GM20431 (cell line): ENCODE measurements at regions not wholly inside any gene's neighbourhood (a gene's known extent, or its start where the extent isn't known, plus 50 kb on each side); places are given as distances from the start of the nearest gene placed in this dataset.

Experiments used
- in situ Hi-C: fragments of 300-500 bp; cut with MseI, MboI; formaldehyde crosslinking; loops from one replicate; pipeline ENCODE4 v1.15.0; 2020; ENCODE audit warnings: low sequenced_read_pairs; ENCODE audit not compliant: unreplicated experiment

DNA sequence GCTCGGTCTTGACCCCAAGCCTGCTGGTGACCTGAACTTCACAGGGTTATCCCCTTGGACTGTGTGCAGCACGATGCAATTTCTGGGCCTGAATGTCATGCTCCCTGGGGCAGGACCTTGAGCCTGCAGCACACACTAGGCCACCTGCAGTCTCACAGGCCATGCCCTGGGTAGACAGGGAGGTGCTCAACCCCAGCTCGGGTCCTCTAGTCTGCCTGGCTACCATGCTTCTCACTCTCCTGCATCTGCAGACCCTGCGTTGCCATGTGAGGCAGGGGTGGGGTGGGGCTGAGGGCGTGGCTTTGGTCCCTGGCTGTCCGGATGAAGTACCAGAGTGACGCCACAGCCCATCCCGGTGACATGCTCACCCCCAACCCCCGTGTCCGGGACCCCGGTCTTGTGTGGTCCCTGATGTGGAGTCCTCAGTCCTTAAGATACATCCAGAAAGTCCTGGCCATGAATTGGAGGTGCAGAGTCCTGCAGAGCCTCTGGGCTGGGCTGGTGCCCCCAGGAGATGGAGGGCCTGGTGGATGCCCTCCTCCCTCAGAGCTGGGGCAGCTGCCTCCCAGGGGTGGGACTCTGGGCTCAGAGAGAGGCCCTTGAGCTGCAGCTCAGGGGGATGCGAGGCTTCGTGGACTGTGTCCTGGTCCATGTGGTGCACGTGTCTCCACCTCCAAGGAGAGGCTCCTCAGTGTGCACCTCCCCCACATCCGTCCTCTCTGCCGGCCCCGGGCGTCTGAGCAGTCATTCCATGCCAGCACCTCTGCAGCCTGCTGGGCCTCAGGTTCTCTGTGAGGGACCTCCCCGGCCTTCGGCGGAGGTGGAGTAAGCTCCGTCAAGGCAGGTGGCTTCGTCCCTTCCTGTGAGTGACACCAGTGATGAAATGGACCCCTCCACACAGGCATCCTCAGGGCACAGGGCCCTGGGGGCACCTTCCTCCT lies 402.1 kb downstream of the TMEM121 start:
- in situ Hi-C loops = loop anchor here (25.0 kb wide), 1 partner anchor 216 kb away; no protein-coding TSS in a partner anchor

DNA sequence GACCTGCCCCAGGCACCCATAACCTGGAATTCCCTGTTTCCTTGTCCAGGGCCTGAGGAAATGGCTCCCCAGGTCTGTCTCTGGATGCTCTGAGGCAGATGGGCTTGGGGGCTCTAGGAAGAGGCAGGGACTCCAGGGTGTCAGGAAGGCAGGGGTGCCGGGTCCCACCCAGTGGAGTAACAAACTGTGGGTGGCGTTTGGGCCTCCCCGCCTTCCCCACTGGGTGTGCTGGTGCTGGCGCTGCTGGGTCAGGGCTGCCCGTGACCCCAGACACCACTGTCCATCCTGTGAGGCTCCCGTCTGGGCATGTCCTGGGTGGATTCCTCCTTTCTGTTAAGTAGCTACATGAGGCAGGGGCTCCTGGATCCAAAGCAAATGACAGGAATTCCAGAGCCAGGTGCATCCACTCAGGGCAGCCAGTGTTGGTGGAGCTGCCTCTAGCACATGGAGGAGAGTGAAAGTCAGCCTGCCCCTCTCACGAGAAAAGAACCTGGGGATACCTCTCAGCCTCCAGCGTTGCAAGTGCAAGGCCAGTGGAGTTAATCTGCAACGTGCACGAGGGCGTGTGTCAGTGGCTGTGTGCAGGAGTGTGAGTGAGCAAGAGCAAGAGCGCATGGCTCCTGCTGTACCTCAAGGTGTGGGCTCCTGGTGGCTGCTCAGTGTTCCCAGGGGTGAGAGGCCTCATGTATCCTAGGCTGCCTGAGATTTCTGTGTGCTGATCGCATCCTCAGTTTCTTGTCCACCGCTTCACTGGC lies 403.1 kb downstream of the TMEM121 start:
- in situ Hi-C loops = loop anchor here (25.0 kb wide), 1 partner anchor 217 kb away; no protein-coding TSS in a partner anchor

- in situ Hi-C loops = loop anchor here (25.0 kb wide), 1 partner anchor 218 kb away; no protein-coding TSS in a partner anchor
Measured at GRCh38 chr14:105930572-105930971, 404.2 kb downstream of the TMEM121 start.

- in situ Hi-C loops = loop anchor here (25.0 kb wide), 1 partner anchor 220 kb away; no protein-coding TSS in a partner anchor
Measured at GRCh38 chr14:105931808-105932483, 405.6 kb downstream of the TMEM121 start.

DNA sequence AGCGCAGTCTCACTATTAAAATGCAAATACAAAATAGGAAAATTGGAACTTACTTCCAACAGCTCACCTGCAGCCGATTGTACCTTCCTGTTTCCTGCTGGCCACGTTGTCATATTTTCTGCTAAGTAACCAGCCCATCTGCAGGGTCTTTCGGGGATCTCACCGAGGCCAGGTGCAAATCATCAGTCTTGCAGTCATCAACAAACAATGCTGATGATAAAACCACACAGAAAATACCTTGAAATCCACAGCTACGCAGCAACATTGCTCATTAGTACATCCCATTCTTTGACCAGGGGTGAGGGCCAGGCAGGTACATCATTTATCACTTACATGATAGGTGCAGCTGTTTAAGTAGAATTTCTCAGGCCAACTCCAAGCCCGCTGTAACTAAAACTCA lies 406.9 kb downstream of the TMEM121 start:
- in situ Hi-C loops = loop anchor here (25.0 kb wide), 1 partner anchor 221 kb away; no protein-coding TSS in a partner anchor

- in situ Hi-C loops = loop anchor here (25.0 kb wide), 1 partner anchor 223 kb away; no protein-coding TSS in a partner anchor
Measured at GRCh38 chr14:105935384-105935783, 409.0 kb downstream of the TMEM121 start.

- in situ Hi-C loops = loop anchor here (25.0 kb wide), 1 partner anchor 225 kb away; no protein-coding TSS in a partner anchor
Measured at GRCh38 chr14:105937253-105938054, 411.1 kb downstream of the TMEM121 start.

DNA sequence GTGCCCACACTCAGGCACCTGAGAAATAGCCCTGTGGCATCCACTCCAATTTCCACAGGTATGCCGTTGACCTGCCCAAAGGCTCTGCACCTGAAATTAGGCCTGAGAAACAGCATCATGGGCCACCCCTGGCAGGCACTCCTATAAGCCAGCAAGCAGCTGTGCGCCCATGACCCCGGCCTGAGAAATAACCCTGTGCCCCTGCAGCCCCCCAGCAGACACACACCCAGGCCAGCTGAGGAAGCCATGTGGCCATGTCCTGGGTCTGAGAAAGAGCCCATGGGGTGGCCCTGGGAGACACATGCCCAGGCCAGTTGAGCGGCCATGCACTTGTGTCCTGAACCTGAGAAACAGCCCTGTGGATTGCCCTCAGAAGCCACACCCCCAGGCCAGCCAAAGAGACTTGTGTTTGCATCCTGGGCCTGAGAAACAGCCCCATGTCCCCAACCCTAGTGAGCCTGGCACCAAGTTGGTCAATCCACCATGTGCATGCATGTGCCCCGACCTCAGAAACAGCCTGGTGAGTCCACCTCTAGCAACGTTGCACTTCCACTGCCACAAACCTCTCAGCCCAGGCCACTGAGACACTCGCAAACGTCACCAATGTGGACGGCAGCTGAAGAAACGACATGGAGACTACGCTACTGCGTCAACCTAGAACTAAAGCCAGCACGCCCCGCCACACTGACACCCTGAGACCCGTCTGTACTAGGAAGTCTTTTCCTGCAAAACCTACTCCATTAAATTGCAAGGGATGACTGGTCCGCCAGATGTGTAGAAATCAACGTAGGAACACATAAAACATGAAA lies 411.9 kb downstream of the TMEM121 start:
- in situ Hi-C loops = loop anchor here (25.0 kb wide), 1 partner anchor 226 kb away; no protein-coding TSS in a partner anchor

DNA sequence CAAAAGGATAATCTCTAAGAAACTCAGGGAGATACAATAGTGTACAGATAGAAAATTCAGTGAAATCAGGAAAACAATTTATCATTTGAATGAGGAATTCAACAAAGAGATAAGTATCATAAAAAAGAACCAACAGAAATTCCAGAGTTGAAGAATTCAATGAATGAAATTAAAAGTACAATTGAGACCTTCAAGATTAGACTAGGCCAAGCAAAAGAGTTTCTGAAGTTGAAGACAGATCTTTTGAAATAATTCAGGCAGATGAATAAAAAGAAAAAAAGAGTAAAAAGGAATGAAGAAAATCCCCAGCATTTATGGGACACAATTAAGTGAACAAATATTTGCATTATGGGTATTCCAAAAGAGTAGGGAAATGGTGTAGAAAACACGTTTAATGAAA lies 412.6 kb downstream of the TMEM121 start:
- in situ Hi-C loops = loop anchor here (25.0 kb wide), 1 partner anchor 227 kb away; no protein-coding TSS in a partner anchor

DNA sequence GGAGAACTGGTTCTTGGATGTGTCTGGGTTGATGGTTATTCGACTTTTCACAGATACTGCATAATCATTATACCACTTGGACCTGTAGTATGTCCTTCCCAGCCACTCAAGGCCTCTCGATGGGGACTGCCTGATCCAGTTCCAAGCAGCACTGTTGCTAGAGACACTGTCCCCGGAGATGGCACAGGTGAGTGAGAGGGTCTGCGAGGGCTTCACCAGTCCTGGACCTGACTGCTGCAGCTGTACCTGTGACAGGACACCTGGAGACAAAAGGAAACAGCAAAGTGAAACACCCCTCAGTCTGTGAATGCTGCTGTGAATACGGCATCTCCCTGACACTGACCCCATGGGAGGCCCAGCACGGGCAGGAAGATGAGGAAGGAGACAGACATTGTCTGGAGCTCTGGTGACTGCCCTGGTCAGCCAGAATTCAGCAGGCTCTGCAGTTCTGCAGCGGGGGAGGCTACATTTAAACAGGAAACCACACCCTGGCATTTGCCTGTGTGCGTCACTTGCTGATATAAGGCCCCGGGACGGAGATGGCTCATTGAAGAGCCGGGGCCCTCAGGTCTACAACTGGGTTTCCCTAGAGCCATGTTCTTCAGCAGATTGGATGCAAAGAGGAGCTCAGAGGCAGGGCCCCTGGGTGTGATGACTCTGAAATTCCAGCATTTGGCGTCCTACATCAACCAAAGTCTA lies 413.6 kb downstream of the TMEM121 start:
- in situ Hi-C loops = loop anchor here (25.0 kb wide), 1 partner anchor 228 kb away; no protein-coding TSS in a partner anchor

DNA sequence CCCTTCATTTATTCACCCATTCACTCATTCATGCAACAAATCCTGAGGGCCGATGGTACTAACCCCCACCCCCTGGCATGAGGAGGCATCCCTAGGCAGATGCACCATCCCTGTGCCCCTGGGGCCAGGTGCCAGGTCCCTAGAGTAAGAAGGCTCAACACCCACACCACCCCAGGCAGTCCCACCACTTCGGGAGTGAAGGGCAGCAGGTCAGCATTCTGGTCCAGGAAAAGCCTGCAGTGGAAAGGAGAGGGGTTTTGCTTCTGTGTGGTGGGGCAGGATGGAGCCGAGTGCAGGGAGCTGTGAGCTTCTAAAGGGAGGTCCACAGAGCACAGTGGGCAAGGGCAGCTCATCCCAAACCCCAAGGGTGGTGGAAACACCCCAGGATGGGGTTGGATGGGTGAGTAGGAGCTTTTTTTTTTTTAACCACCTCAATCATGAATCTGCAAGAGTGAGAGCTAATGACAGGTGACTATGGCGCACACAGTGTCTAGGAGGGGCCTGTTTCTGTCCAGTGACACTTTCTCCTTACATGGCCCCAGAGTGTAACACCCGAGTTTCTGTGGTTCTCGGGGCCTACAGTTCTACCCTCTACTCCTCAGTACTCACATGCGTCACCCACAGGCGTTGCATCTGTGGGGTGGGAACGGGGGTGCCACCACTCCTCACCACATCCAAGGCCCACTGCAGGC lies 414.3 kb downstream of the TMEM121 start:
- in situ Hi-C loops = loop anchor here (25.0 kb wide), 1 partner anchor 228 kb away; no protein-coding TSS in a partner anchor

- in situ Hi-C loops = loop anchor here (25.0 kb wide), 1 partner anchor 229 kb away; no protein-coding TSS in a partner anchor
Measured at GRCh38 chr14:105941226-105942166, 415.1 kb downstream of the TMEM121 start.

DNA sequence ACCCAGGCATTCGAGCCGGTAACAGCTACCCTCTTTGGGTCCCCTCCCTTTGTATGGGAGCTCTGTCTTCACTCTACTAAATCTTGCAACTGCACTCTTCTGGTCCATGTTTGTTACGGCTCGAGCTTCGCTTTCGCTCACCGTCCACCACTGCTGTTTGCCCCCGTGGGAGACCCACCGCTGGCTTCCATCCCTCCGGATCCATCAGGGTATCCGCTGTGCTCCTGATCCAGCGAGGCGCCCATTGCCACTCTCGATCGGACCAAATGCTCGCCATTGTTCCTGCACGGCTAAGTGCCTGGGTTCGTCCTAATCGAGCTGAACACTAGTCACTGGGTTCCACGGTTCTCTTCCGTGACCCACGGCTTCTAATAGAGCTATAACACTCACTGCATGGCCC lies 416.3 kb downstream of the TMEM121 start:
- in situ Hi-C loops = loop anchor here (25.0 kb wide), 1 partner anchor 230 kb away; no protein-coding TSS in a partner anchor

DNA sequence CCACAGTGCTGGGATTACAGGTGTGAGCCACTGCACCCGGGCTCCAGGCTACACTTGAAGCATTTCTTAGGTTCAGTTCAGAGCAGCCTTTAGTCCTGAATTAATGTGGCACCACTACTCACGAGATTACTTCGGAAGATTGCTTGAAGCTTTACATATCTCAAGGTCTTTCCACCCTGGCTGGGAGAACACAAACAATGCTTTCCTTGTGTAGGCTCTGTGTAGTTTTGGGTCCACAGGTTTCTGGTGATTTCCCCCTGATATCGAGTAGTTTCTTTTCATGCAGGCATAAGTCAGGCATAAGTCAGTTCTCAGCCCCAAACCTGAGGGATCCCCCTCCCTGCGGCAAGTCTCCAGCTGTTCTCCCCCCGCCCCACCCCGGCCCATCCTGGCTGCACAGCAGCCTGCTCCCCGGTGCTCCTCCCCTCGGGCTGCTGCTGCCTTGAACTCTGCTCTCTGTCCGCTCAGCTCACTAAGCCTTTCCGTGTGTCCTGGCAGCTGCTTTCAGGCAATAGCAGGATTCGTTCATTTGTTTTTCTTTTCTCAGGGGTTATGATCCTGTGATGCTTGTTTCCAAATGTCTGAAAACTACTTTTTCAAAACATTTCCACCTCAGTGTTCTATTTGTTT lies 417.7 kb downstream of the TMEM121 start:
- in situ Hi-C loops = loop anchor here (25.0 kb wide), 1 partner anchor 232 kb away; no protein-coding TSS in a partner anchor
